OCI-LY7 (cell line): ENCODE measurements at regions not wholly inside any gene's neighbourhood (a gene's known extent, or its start where the extent isn't known, plus 50 kb on each side); places are given as distances from the start of the nearest gene placed in this dataset.

ENCODE experiments used
- BruUV-seq: library from RNA; stranded (reverse); fragments of 400-500 nt; replicated peaks from 2 replicates; lab custom pipeline; 2021; lab: Mats Ljungman, UMichigan
- CTCF ChIA-PET: fragments of 300-600 bp; sonication (Branson Sonifier 250); formaldehyde crosslinking; loops from one replicate; lab custom pipeline; 2022; ENCODE audit warnings: antibody characterized with exemption; ENCODE audit not compliant: unreplicated experiment; lab: Charles Lee
- POLR2A ChIA-PET: fragments of 300-600 bp; sonication (Branson Sonifier 250); formaldehyde crosslinking; loops from one replicate; lab custom pipeline; 2022; ENCODE audit warnings: antibody characterized with exemption; lab: Charles Lee
- DNase-seq: peaks from one replicate; pipeline ENCODE4 v3.0.0-alpha.2; 2015; ENCODE audit warnings: low spot score
- H2AFZ ChIP-seq: fragments of 200-600 bp; sonication (generic), shearing (Covaris generic); 2 replicates; pipeline ENCODE4 v1.6.1; 2014; ENCODE audit warnings: mild to moderate bottlenecking, antibody characterized with exemption, low read length, moderate library complexity
- H3K27ac ChIP-seq: fragments of 200-600 bp; sonication (generic); 2 replicates; pipeline ENCODE4 v1.5.1; 2014; ENCODE audit warnings: mixed run types, low read depth, mild to moderate bottlenecking, moderate library complexity, low read length, inconsistent platforms; ENCODE audit not compliant: poor library complexity, severe bottlenecking
- H3K36me3 ChIP-seq: fragments of 200-600 bp; sonication (generic); 2 replicates; pipeline ENCODE4 v1.6.1; 2014; ENCODE audit warnings: mild to moderate bottlenecking, antibody characterized with exemption, low read length, moderate library complexity, mixed read lengths; ENCODE audit not compliant: insufficient read depth
- H3K4me1 ChIP-seq: fragments of 200-600 bp; sonication (generic); 2 replicates; pipeline ENCODE4 v1.5.1; 2014; ENCODE audit warnings: mild to moderate bottlenecking, low read length; ENCODE audit not compliant: insufficient read depth, poor library complexity, severe bottlenecking
- H3K4me2 ChIP-seq: fragments of 200-600 bp; sonication (generic); 2 replicates; pipeline ENCODE4 v1.6.1; 2014; ENCODE audit warnings: mild to moderate bottlenecking, low read length
- H3K4me3 ChIP-seq: fragments of 200-600 bp; sonication (generic); 2 replicates; pipeline ENCODE4 v1.5.1; 2014; ENCODE audit warnings: mild to moderate bottlenecking, low read depth, low read length; ENCODE audit not compliant: poor library complexity, severe bottlenecking
- H3K79me2 ChIP-seq: fragments of 200-600 bp; sonication (generic); 2 replicates; pipeline ENCODE4 v1.6.1; 2016; ENCODE audit warnings: low read depth, mild to moderate bottlenecking, low read length, moderate library complexity, mixed read lengths; ENCODE audit not compliant: insufficient read depth
- H3K9me2 ChIP-seq: fragments of 200-600 bp; sonication (generic); 2 replicates; pipeline ENCODE4 v1.6.1; 2016; ENCODE audit warnings: mild to moderate bottlenecking, low read length, mixed read lengths; ENCODE audit not compliant: insufficient read depth
- H3K9me3 ChIP-seq: fragments of 200-600 bp; sonication (generic); 2 replicates; pipeline ENCODE4 v1.6.1; 2014; ENCODE audit warnings: mild to moderate bottlenecking, mixed run types, low read length, mixed read lengths
- H4K20me1 ChIP-seq: fragments of 200-600 bp; sonication (generic); 2 replicates; pipeline ENCODE4 v1.6.1; 2014; ENCODE audit warnings: mild to moderate bottlenecking, antibody characterized with exemption, low read length, moderate library complexity, mixed read lengths; ENCODE audit not compliant: insufficient read depth
- CTCF ChIP-seq: fragments of 200-600 bp; sonication (generic); conservative IDR thresholded peaks from 2 replicates; pipeline ENCODE4 v1.5.1; 2014; ENCODE audit warnings: mild to moderate bottlenecking, antibody characterized with exemption, low read length, moderate library complexity, mixed read lengths
- EZH2phosphoT487 ChIP-seq: fragments of 200-600 bp; sonication (generic); IDR thresholded peaks from 2 replicates; pipeline ENCODE4 v1.6.1; 2018; ENCODE audit warnings: low read depth, borderline replicate concordance, mild to moderate bottlenecking, mixed run types, antibody characterized with exemption, low read length, moderate library complexity, mixed read lengths
- intact Hi-C: fragments of 100-400 bp; cut with micrococcal nuclease; formaldehyde crosslinking; loops from one replicate; pipeline ENCODE4 v1.10.0; 2022; ENCODE audit not compliant: unreplicated experiment

GRCh38 chr14:27314231-27314630 is 716.4 kb upstream of the NOVA1 start:
- H3K4me3 ChIP-seq, result no peak overlapping the region
- no peaks in the 10 kb centered on the region for H4K20me1 ChIP-seq
- ChIA-PET POLR2A (no interaction called here), CTCF (no interaction called here)
- peaks cover 25% of the 10 kb centered on the region; the same call in 1 of the 2 replicates for H3K9me3 ChIP-seq
- no peak for DNase-seq
- TF ChIP-seq CTCF, result no peak
- no peak for TF ChIP-seq EZH2phosphoT487
- no peak overlapping the region for H3K27ac ChIP-seq
- no peak overlapping the region for H3K4me2 ChIP-seq
- intact Hi-C loops, result no loop called here
- no peaks in the 10 kb centered on the region for H3K79me2 ChIP-seq
- H3K9me2 ChIP-seq, result no peaks in the 10 kb centered on the region
- no TSS peak for BruUV-seq
- H3K4me1 ChIP-seq, result no peaks in the 10 kb centered on the region
- H2AFZ ChIP-seq, result no peak overlapping the region
- H3K36me3 ChIP-seq, result no peaks in the 10 kb centered on the region

GRCh38 chr14:27315477-27315876 is 717.6 kb upstream of the NOVA1 start:
- Histone ChIP-seq H3K4me1 (no peaks in the 10 kb centered on the region), H3K36me3 (no peaks in the 10 kb centered on the region), H2AFZ (no peak overlapping the region), H3K27ac (no peak overlapping the region), H3K79me2 (no peaks in the 10 kb centered on the region), H4K20me1 (no peaks in the 10 kb centered on the region), H3K9me2 (no peaks in the 10 kb centered on the region), H3K9me3 (0 out of 2 replicates have a peak, but pooled peaks cover 16% of the 10 kb centered on the region), H3K4me3 (no peak overlapping the region), H3K4me2 (no peak overlapping the region)
- TF ChIP-seq EZH2phosphoT487, result no peak
- no peak for TF ChIP-seq CTCF
- POLR2A ChIA-PET, result no interaction called here
- BruUV-seq, result no TSS peak
- no peak for DNase-seq
- intact Hi-C loops, result no loop called here
- CTCF ChIA-PET, result no interaction called here

- Histone ChIP-seq H3K9me2 (no peaks in the 10 kb centered on the region), H3K79me2 (no peaks in the 10 kb centered on the region), H3K4me1 (no peaks in the 10 kb centered on the region), H2AFZ (no peak overlapping the region), H3K4me3 (no peak overlapping the region), H4K20me1 (no peaks in the 10 kb centered on the region), H3K9me3 (0 out of 2 replicates have a peak, but pooled peaks cover 16% of the 10 kb centered on the region), H3K36me3 (no peaks in the 10 kb centered on the region), H3K27ac (no peak overlapping the region), H3K4me2 (no peak overlapping the region)
- POLR2A ChIA-PET, result no interaction called here
- intact Hi-C loops, result no loop called here
- no TSS peak for BruUV-seq
- DNase-seq, result no peak
- CTCF ChIA-PET, result no interaction called here
- TF ChIP-seq EZH2phosphoT487, result no peak
- no peak for TF ChIP-seq CTCF
These were observed 718.1 kb upstream of the NOVA1 start for GRCh38 chr14:27315947-27316346.
